ENCODE measurements at regions not wholly inside any gene's neighbourhood (a gene's known extent, or its start where the extent isn't known, plus 50 kb on each side); places are given as distances from the start of the nearest gene placed in this dataset.

DNA sequence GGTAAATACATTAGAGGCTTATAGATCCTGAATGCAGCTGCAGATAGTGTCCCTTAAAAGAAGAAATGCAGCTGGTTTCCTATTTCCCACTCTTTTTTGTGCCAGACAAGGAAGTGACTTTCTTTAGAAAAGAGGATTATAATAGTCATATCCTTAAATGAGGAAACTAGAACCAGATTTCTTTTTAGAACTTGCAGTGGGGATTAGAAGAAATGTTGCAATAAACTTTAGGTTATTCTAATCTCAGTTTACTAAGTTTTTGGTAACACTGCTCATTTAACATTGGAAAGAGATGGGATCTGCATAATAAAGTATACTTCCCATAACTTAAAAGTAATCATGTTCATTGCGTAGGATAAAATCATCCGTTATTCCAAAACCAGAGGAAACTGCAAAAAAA lies 101.9 kb downstream of the SLIT2 start:
- no peak for DNase-seq (ENCODE audit: low read depth)

DNA sequence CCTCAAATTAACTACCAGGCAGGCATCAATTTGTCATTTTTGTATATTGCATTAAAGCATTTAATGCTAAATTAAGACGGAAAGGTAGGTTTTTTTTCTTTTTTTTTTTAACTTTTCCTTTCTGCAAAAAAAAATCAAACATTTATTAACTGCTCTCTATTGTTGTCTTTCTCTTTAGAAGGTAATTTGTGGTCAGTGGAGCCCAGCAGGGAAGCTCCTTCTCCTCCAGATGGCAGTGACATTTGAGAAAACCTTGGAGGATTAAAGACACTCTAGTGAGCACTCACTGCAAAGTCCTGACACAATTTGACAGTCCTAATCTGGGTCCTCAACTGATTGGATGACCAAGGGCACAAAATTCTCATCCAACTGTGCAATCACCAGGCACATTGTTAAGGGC lies 102.4 kb downstream of the SLIT2 start:
- DNase-seq (ENCODE audit: low read depth), result no peak

DNA sequence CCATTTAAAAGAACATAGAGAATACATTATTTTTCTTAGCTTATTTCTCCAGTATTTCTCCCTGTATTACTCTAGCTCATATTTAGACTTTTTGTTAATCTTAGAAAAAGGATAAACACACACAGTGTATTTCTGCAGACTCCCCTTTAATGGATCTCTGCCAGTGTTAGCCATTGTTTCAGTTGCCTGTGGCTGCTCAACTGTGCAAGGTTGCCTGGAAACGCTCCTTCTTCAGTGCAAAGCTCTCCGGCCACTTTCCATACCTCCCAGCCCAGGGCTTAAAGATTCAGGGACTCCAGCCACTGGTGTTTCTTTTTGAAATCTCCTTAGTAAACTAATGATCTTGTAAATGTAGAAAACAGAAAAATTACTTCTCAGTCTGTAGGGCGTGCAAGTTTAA lies 104.9 kb downstream of the SLIT2 start:
- DNase-seq (ENCODE audit: low read depth), result no peak

DNA sequence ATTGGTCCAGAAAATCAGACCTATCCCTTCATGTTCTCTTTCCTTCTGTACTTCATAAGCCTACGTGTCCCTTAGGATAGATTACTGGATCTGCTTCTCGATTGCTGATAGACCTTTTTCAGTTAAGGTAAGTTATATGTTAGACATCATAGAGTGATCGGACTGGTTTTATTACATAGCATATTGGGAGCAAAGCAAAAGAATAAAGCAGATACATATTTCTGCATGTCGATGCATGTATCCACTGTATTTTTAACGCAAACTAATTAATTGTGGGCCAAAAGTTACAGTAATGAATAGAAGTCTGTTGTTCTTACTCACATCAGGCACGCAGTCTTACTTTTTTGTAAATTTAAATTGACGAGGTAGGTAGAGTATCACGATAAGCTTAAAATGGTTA lies 106.4 kb downstream of the SLIT2 start:
- DNase-seq (ENCODE audit: low read depth), result no peak

DNA sequence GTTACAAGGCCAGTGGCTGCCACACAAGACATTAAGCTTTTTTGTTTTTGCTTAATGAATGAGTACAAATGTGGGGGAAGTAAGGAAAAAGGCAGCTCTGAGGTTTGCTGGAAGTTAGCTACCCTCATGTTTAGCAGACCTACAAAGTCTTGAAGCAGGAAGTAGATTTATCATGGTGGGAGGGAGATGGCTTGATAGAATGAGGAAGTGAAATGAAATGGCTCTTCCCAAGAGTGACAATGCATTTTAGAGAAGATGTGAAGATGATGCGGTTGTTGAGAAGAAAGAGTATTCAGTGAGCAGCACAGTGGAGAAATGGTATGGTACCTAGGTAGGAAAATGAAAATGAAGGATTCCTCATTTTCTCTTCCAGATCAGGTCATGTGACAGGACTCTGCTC lies 108.0 kb downstream of the SLIT2 start:
- DNase-seq (ENCODE audit: low read depth), result no peak

DNA sequence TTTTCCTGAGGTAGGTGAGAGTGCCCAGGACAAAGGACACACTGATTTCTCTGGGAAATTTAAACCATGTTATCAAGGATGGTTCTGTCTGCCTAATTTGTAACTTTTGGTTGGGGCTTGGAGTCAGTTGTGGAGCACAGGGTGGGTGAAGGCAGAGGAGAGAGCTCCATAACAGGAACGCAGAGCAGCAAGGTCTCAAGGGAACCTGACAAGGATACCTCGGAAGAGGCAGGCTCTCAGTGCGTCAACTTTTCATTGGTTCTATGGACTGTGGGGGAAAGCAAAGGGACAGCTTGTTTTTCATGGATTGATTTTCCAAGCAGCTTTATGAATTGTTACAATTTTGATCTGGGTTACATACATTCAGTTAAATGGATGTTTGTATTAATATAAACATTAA lies 110.4 kb downstream of the SLIT2 start:
- no peak for DNase-seq (ENCODE audit: low read depth)

DNA sequence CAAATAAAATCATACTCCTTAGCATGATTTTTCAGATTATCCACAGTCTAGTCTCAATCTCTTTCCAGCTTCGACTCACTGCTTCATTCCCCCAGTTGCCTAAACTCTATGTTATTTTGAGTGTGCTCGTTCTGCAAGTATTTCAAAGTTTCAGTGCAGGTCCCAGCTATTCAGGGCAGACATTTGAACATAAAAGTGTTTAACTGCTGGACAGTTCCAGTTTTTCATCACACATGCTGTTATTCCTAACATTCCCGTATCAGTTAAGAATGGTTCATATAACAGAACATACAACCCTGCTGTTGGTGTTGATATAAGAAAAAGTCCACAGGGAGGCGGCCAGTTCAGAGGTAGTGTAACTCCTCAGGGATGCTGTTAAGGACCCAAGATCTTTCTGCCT lies 113.3 kb downstream of the SLIT2 start:
- DNase-seq (ENCODE audit: low read depth), result no peak

DNA sequence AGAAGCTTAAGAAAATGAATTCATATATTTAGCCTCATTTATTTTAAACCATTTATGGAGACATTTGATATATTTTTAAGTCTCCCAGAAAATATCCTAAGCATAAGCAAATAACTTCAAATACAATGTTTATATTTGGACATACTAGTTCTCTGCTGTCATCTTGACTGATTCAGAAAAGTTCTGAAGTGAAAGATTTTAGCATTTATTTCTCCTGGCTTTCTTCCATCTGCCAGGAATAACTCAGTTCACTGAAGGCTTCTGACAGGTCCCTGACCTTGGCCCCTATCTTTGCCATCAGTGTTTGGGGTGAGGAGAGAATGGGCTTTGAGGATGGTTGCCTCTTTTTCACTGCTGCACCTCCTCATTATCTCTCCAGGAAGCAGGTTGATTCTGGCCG lies 115.7 kb downstream of the SLIT2 start:
- DNase-seq (ENCODE audit: low read depth), result no peak

DNA sequence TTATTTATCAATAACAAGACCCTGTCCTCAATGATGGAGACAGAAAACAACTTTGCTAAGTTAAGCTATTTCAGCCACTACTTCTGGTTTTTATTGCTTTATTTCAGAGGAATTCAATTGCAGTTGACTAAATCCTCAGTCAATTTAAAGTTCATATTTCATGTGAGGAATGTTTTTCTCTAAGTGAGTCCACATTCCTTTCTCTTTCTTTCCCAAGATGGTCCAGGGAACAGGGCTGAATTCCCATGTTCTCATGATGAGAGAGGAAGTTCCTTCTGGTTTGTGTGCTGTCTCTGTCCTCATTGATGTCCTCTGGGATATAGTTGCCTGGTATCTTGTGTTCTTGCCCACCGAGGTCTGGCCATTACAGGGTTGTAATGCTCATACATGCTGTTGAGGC lies 117.2 kb downstream of the SLIT2 start:
- no peak for DNase-seq (ENCODE audit: low read depth)

DNA sequence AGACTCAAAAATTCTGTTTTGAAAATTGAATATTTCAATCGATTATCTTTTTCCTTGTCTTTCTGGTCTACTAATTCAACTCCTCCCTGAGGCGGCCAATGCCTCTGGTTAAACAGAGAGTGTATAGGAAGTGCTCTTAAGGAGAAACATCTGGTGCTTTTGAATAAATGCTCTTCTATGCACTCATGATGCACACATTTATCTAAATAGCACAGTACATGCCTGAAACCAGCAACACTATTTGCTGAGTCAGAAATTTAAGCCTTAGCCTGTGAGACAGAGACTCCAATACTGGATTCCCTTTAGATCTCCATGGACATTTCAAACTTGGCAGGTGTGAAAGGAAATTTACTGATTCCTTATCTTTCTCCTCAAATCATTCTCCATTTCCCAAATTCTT lies 118.6 kb downstream of the SLIT2 start:
- DNase-seq (ENCODE audit: low read depth), result no peak

DNA sequence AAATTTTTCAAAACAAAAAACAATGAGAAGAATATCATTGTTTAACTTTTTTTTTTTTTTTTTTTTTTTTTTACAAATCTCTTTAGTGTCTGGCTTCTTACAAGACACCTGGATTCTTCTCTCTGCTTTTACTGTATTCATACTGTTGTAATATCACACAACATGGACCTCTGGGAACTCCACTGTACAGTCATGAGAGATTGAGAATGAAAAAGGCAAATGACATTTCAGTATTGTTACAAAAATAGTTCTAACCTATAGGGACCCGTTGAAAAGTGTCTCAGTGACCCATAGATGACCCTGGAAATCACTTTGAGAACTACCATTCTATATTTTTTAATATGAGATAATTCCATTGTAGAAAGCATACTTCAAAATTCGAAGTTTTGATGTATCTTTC lies 124.4 kb downstream of the SLIT2 start:
- DNase-seq (ENCODE audit: low read depth), result no peak

DNA sequence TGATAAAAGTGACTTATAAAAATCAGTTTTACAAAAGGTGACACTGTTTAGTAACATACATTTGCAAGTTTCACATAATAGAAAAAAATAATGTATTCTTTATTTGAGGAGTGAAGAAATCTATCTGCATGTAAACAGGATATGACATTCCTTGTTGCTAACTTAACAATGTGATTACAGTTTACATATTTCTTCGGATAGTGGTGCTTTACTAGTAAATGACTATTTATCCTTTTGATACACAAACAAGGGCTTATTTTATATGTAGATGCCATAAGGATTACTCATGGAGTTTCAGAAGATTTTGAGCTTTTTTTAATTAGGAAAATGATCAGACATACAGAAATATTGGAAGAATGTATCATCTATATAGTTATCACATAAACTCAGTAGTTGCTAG lies 126.5 kb downstream of the SLIT2 start:
- DNase-seq (ENCODE audit: low read depth), result no peak

DNA sequence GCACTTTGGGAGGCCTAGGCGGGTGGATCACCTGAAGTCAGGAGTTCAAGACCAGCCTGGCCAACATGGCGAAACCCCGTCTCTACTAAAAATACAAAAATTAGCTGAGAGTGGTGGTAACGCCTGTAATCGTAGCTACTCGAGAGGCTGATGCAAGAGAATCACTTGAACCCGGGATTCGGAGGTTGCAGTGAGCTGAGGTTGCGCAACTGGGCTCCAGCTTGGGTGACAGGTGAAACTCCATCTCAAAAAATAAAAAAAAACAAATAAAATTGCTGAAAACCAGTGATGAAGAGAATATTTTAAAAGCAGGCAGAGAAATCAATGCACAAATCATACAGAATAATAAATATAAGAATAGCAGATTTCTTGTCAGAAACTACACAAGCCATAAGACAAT lies 129.3 kb downstream of the SLIT2 start:
- no peak for DNase-seq (ENCODE audit: low read depth)

DNA sequence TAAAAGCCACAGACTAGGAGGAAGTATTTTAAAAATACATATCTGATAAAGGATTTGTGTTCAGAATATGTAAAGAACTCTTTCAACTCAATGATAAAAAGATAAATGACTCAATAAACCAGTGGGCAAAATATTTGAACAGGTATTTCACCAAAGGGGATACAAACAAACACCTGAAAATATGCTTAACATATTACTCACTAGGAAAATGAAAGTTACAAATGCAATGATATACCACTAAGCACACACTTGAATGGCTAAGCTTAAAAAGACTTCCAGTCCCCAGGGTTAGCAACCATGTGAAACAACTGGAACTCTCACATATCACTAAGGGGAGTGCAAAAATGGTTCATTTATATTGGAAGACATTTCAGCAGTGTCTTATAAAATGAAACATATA lies 131.6 kb downstream of the SLIT2 start:
- DNase-seq (ENCODE audit: low read depth), result no peak

DNA sequence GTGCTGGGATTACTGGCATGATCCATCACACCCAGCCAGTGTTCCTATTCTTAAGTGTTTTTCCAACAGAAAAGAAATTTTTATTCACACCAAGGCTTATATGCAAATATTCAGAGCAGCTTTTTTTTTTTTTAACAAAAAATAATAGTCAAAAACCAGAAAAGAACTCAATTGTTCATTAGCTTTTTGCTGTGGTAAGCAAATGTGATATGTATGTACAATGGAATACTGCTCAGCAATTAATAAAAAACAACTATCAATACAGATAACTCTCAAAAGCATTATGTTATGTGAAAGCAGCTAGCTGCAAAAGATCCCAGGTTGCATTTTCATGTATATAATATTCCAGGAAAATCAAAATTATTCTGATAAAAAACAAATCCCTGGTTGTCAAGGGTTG lies 132.3 kb downstream of the SLIT2 start:
- no peak for DNase-seq (ENCODE audit: low read depth)

DNA sequence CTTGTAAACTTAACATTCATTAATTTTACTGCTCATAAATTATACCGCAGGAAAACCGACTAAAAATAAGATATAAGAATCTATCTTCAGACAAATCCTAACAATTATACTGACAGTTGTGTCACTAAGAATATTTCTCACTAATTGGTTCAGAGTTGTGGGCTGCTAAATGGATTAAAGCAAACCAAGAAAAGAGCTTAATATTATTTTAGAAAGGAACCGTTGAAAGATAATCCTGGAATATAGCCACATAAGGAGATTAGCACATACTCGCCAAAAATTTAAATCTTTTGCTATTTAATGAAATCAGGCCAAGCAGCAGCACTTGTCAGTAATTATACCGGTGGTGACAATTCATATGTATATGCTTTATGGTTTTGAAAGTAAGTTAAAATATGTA lies 132.8 kb downstream of the SLIT2 start:
- DNase-seq (ENCODE audit: low read depth), result no peak

DNA sequence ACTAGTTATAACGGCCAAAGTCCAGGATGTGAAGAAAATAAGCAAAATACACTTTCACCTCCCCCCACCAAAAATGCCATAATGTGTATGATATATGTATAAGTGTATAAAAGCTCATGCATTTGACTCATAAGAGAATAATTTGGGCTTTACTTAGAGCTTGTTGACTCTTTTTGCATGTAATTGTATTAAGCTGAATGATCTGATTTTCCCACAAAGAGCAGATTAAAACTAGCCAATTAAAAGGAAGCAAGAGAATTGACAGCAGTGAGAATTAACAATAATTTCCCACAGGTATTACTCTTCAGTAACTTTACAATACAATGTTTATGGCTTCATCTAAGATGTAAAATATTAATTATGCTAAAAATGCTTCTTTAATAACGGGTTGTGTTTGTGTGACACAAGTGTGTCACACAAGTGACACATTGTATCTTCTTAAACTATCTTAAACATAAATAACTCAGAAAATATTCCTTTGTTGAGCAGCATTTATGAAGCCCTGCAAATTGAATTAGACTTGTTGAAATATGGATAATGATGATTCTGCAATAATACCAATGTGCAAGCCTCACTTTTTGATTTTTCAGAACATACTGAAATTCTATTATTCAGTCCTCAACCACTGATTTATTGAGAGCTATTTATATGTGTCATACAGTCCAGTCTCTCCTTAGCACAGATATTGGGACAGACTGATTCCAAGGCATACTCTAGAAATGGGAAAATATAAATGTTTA lies 134.5 kb downstream of the SLIT2 start:
- no peak for DNase-seq (ENCODE audit: low read depth)

DNA sequence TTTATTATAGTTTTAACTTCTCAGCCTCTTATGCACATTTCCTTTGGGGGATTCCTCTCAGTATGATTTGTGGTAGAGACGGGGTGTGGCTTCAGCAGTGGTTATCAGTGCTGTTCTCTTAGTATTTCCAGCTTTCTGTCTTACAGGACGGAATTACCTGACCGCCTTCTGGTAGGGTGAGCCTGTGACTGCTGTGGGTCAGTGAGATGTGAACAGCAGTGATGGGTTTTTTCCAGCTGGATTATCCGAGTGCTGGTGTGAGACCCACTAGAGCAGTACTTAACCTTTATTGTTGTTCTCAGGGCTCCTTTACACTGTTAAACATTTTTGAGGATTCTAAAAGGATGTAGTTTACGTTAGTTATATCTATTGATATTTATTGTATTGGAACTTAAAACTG lies 135.2 kb downstream of the SLIT2 start:
- no peak for DNase-seq (ENCODE audit: low read depth)

DNA sequence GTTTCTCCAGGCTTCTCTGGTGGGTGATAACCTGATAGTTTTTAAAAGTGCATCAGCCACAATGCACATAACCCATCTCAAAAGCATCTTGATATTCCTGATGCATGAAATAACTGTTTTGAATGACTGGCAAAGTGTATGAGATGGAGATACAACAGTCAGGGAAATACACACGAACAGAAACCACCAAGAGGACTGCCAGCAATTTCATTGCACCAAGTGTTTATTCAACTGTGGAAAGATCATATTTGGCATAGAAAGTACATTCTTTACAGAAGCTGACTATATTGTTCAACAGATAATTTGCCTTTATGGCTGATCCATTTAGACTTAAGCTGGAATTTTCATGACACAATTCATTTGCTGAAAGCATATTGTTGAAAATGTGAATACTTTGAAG lies 139.5 kb downstream of the SLIT2 start:
- no peak for DNase-seq (ENCODE audit: low read depth)

DNA sequence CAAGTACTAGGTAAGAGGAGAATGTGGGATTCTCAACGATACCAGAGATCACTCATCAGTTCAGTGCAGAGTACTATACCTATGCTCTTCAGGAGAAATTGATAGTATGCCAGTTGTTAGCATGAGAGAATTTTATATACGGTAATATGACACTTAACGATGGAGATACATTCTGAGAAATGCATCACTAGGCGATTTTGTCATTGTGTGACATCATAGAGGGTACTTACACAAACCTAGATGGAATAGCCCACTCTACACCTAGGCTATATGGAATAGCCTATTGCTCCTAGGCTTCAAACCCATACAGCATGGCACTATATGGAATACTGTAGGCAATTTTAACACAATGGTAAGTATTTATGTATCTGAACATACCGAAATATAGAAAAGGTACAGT lies 140.2 kb downstream of the SLIT2 start:
- DNase-seq (ENCODE audit: low read depth), result no peak

DNA sequence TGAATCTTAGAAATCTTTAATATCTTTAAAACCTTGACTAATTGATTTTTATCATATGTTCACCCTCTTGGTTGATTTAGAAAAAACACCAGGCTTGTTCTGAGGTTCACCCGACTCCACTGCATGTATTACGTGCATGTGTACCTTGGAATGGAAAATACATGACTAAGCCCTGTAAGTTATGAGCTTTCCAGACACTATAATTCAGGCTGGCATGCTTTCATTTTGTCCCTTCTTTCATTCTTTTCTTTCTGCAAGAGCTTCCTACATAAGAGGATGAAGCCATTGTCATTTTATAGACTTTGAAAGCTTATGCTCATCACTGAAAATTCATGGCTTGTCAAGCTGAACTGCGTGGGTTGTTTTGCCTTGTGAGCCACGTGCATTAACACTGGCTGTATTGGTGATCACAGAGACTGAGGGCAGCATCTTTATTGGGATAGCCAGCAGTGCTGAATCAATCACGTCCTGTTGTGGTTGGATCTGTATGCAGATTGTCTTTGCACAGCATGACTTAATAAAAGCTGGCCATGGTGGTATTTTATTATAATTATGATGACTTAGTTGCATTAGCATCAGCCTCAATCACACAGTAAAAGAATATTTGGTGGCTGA lies 141.9 kb downstream of the SLIT2 start:
- DNase-seq (ENCODE audit: low read depth), result no peak

DNA sequence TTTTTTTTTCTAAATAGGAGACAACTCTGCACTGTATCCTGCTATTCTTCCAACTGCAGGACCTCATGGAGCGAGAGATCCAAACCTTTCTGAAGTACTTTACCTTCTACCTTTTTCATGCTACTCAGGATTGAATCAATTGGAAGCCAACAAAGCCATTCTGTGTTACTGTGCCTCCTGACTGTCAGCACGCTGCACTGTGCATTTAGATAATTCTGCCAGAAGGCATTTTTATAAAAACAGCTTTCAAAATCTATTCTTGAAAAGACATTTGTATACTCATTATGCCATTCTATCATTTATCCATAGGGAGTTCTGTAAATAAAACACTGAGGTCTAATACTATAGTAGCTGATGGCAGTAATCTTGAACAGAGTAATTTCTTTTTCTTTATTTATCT lies 142.8 kb downstream of the SLIT2 start:
- no peak for DNase-seq (ENCODE audit: low read depth)

DNA sequence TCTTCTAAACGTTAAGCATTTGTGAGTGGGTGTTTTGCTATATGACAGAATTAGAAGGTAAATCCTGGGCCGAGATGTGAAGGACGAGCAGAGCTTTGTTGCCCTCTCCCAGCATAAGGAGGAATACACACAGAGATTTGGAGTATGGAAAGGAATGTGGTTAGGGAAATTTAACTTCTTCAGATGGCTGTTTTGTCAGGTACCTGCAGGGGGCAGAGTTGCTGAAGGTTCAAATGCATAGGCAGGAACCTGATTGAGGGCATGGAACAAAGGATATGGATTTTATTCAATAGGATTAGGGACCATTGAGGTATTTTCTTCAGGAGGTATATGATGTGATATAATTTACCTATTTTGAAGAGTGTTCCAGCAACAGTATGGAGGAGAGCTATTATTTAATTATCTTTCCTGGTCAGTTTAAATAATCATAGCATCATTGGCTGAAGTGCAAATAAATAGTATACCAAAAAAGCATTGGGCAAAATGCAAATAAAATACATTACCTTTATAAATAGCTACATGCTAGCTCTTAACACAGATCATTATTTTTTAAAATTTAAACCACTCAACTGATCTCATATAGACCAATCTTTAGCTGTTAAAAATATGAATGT lies 143.6 kb downstream of the SLIT2 start:
- DNase-seq (ENCODE audit: low read depth), result no peak

DNA sequence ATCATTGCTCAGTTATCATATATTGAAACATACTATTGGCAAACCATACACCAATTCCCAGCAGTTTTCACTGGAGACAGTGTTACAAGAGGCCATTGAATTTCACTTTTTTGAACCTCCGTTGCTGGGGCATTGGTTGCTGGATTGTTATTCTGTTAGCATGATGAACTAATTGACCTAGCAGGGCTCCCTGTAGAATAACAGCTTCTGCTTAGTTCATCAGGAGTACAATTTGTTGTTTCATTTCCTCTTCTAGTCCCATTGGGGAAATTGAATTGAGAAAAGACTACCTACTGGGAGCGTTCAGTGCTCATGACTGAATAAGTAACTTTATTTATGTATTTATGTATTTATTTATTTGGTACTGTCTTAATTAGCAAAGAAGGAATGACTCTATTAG lies 151.6 kb downstream of the SLIT2 start:
- DNase-seq (ENCODE audit: low read depth), result no peak

Measured in stimulated activated CD4-positive, alpha-beta T cell treated with anti-CD3 and anti-CD28 coated beads, Interleukin-2, amount 100 ng/mL, for 4 hours (primary cell).